ENCODE measurements at regions not wholly inside any gene's neighbourhood (a gene's known extent, or its start where the extent isn't known, plus 50 kb on each side); places are given as distances from the start of the nearest gene placed in this dataset.
"Not testable (repeated sequence)": the region's sequence is repeated elsewhere in the genome, so short reads cannot be mapped to it uniquely, and the experiment has no call there.

- TF ChIP-seq POLR2A (IDR thresholded peaks at IDR 0.05; ENCODE audit: extremely low read depth, insufficient read length) (no peak), MYC (IDR thresholded peaks at IDR 0.05; ENCODE audit: low read depth, low read length) (no peak)
- TF ChIP-seq, protein P1, sequence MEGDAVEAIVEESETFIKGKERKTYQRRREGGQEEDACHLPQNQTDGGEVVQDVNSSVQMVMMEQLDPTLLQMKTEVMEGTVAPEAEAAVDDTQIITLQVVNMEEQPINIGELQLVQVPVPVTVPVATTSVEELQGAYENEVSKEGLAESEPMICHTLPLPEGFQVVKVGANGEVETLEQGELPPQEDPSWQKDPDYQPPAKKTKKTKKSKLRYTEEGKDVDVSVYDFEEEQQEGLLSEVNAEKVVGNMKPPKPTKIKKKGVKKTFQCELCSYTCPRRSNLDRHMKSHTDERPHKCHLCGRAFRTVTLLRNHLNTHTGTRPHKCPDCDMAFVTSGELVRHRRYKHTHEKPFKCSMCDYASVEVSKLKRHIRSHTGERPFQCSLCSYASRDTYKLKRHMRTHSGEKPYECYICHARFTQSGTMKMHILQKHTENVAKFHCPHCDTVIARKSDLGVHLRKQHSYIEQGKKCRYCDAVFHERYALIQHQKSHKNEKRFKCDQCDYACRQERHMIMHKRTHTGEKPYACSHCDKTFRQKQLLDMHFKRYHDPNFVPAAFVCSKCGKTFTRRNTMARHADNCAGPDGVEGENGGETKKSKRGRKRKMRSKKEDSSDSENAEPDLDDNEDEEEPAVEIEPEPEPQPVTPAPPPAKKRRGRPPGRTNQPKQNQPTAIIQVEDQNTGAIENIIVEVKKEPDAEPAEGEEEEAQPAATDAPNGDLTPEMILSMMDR (IDR thresholded peaks at IDR 0.05; ENCODE audit: low read depth, low read length): no peak
- TF ChIP-seq, protein P2, sequence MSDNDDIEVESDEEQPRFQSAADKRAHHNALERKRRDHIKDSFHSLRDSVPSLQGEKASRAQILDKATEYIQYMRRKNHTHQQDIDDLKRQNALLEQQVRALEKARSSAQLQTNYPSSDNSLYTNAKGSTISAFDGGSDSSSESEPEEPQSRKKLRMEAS (IDR thresholded peaks at IDR 0.05; ENCODE audit: low read depth, low read length): no peak
- H3K4me3 ChIP-seq (ENCODE audit: low read depth, low read length): no peak overlapping the region
- DNase-seq (ENCODE audit: low read depth): peak; percentile 4
These were observed 172.0 kb downstream of the UQCRFS1 start for GRCh38 chr19:29040951-29041350.

DNA sequence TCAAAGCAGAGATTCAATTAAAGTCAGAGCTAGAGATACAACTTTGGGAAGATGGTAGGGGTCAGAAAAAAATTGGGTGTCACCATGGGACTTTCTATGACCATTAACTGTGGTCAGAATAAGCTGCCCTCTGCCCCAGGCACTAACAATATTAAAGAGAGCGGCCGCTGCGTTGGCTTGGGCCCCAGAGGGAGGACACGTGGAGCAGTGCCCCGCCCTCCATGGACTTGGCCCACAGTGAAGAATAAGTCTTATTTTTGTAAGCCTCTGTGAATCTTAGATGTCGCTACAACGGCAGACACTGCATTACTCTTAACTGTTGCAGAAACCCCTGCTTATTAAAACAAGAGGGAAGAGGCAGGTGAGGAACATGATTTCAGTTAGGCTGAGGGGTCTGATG, 172.7 kb downstream of the UQCRFS1 start:
- no peak for DNase-seq (ENCODE audit: low read depth)
- TF ChIP-seq, protein P1 (IDR thresholded peaks at IDR 0.05; ENCODE audit: low read depth, low read length): no peak
- TF ChIP-seq, protein P2 (IDR thresholded peaks at IDR 0.05; ENCODE audit: low read depth, low read length): no peak
- TF ChIP-seq MYC (IDR thresholded peaks at IDR 0.05; ENCODE audit: low read depth, low read length) (no peak), POLR2A (IDR thresholded peaks at IDR 0.05; ENCODE audit: extremely low read depth, insufficient read length) (no peak)

DNA sequence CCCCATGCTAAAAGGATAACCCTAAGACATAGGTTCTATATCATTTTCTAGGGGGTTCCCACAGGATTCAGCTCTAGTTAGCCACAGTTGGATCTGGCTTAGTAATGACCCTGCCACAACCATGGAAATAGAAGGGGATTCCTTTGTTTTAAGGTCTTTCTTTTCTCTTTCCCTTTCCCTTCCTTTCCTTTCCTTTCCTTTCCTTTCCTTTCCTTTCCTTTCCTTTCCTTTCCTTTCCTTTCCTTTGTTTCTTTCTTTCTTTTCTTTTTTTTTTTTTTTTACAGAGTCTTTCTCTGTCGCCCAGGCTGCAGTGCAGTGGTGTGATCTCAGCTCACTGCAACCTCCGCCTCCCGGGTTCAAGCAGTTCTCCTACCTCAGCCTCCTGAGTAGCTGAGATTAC, 173.9 kb downstream of the UQCRFS1 start:
- H3K4me3 ChIP-seq (ENCODE audit: low read depth, low read length); DNase-seq (ENCODE audit: low read depth): not testable (repeated sequence)

More for the DNA sequence above, 172.7 kb downstream of the UQCRFS1 start:
- no peak overlapping the region for H3K4me3 ChIP-seq (ENCODE audit: low read depth, low read length)

DNA sequence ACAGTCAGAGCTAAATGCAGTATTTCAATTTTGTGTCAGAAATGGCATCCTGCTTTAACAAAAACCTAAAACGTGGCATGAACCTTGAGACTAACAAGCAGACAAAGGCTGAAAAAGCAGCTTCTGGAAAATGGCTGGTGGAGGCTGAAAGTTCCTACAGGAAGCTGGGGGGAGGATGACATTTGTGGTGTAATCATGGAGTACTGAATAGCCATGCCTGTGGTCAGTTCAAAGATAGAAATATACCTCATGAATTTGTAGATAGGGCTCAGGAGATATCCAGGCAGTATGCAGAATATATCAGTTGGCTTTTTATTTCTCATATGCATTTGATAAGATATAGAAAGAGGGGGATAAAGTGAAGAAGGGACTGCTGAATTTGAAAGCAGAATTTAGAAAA, 181.7 kb downstream of the UQCRFS1 start:
- no peak for DNase-seq (ENCODE audit: low read depth)
- TF ChIP-seq, protein P2 (IDR thresholded peaks at IDR 0.05; ENCODE audit: low read depth, low read length): no peak
- TF ChIP-seq, protein P1 (IDR thresholded peaks at IDR 0.05; ENCODE audit: low read depth, low read length): no peak
- TF ChIP-seq MYC (IDR thresholded peaks at IDR 0.05; ENCODE audit: low read depth, low read length) (no peak), POLR2A (IDR thresholded peaks at IDR 0.05; ENCODE audit: extremely low read depth, insufficient read length) (no peak)
- H3K4me3 ChIP-seq (ENCODE audit: low read depth, low read length): no peak overlapping the region

GRCh38 chr19:29029268-29029958, 183.5 kb downstream of the UQCRFS1 start:
- TF ChIP-seq MYC (IDR thresholded peaks at IDR 0.05; ENCODE audit: low read depth, low read length): no peak
- TF ChIP-seq, protein P1 (IDR thresholded peaks at IDR 0.05; ENCODE audit: low read depth, low read length): no peak
- TF ChIP-seq, protein P2 (IDR thresholded peaks at IDR 0.05; ENCODE audit: low read depth, low read length): no peak
- no peak for TF ChIP-seq POLR2A (IDR thresholded peaks at IDR 0.05; ENCODE audit: extremely low read depth, insufficient read length)
- no peak for DNase-seq (ENCODE audit: low read depth)
- H3K4me3 ChIP-seq (ENCODE audit: low read depth, low read length): no peak overlapping the region

DNA sequence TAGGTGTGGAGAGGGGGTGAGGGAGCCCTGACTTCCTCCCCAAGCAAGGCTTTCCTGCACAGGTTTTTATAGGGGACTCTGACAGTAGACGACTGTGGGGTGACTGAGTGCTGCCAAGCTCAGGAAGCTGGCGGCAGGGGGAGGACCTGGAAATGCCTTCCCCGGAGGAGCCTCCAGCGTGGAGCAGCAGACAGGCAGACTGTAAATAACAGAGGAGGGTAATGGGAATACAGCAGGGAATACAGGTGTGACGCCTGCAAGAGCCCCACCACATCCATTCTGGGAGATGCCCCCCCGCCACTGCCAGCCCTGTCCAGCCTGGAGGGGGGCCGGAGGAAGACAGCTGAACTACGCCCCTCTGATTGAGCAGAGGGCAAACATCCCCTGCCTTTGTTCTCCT, 190.4 kb downstream of the UQCRFS1 start:
- no peak for TF ChIP-seq MYC (IDR thresholded peaks at IDR 0.05; ENCODE audit: low read depth, low read length)
- no peak overlapping the region for H3K4me3 ChIP-seq (ENCODE audit: low read depth, low read length)
- no peak for DNase-seq (ENCODE audit: low read depth)

- no peak for TF ChIP-seq MYC (IDR thresholded peaks at IDR 0.05; ENCODE audit: low read depth, low read length)
- TF ChIP-seq, protein P1 (IDR thresholded peaks at IDR 0.05; ENCODE audit: low read depth, low read length): no peak
- TF ChIP-seq, protein P2 (IDR thresholded peaks at IDR 0.05; ENCODE audit: low read depth, low read length): no peak
- H3K4me3 ChIP-seq (ENCODE audit: low read depth, low read length): no peak overlapping the region
These were observed 190.8 kb downstream of the UQCRFS1 start for GRCh38 chr19:29022165-29022564.

More at GRCh38 chr19:29022165-29022564, 190.8 kb downstream of the UQCRFS1 start:
- DNase-seq (ENCODE audit: low read depth): no peak
